ENCODE measurements at regions not wholly inside any gene's neighbourhood (a gene's known extent, or its start where the extent isn't known, plus 50 kb on each side); places are given as distances from the start of the nearest gene placed in this dataset.

- Mint-ChIP-seq H3K4me3 (no peak overlapping the region), H3K36me3 (no peaks in the 10 kb centered on the region), H3K27me3 (no peaks in the 10 kb centered on the region), H3K9me3 (ENCODE audit: low read depth) (no peaks in the 10 kb centered on the region), H3K27ac (no peak overlapping the region), H3K4me1 (ENCODE audit: low read depth) (no peaks in the 10 kb centered on the region)
Observed at GRCh38 chr19:31018936-31019335, 330.3 kb downstream of the TSHZ3 start.

- no peaks in the 10 kb centered on the region for H3K36me3 Mint-ChIP-seq
- H3K4me3 Mint-ChIP-seq, result no peak overlapping the region
- H3K4me1 Mint-ChIP-seq (ENCODE audit: low read depth), result no peaks in the 10 kb centered on the region
- peaks cover 2% of the 10 kb centered on the region for H3K27me3 Mint-ChIP-seq
- no peak overlapping the region for H3K27ac Mint-ChIP-seq
- no peaks in the 10 kb centered on the region for H3K9me3 Mint-ChIP-seq (ENCODE audit: low read depth)
Observed at GRCh38 chr19:31015778-31016177, 333.5 kb downstream of the TSHZ3 start.

GRCh38 chr19:31014668-31015067 is 334.6 kb downstream of the TSHZ3 start:
- Mint-ChIP-seq H3K4me1 (ENCODE audit: low read depth) (no peaks in the 10 kb centered on the region), H3K27me3 (peaks cover 2% of the 10 kb centered on the region), H3K9me3 (ENCODE audit: low read depth) (no peaks in the 10 kb centered on the region), H3K4me3 (no peak overlapping the region), H3K36me3 (no peaks in the 10 kb centered on the region), H3K27ac (no peak overlapping the region)

DNA sequence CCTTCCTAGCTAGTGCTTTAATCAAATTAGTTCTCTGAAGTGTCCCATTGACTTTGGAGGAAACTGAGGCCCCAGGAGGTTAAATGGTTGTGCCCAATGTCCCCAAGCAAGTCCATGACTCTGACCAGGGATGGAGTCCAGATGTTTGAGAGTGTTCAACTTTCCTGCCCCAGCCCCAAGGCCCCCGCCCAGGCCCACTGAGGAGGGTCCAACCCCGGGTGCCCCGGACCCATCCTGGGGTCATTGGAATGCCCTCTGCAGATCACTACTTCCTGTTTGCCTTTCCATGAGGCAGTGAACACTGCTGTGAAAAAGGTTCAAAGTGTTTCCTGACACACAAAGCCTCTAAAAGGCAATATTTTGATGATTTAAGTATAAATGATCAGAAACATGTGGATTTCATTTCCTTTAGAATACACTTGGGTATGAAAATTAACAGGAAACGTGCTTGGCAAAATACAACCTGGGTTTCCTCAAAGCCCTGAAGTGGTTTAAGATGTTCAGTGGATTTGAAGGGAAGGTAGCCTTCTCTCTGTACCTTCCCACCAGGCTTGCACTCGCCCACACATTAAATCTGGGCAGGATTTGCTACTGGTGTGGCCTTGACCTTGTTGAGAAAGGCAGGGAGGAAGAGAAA is 335.7 kb downstream of the TSHZ3 start:
- H3K9me3 Mint-ChIP-seq (ENCODE audit: low read depth), result no peaks in the 10 kb centered on the region
- no peak overlapping the region for H3K27ac Mint-ChIP-seq
- H3K4me1 Mint-ChIP-seq (ENCODE audit: low read depth), result no peaks in the 10 kb centered on the region
- H3K4me3 Mint-ChIP-seq, result no peak overlapping the region
- peaks cover 3% of the 10 kb centered on the region for H3K27me3 Mint-ChIP-seq
- H3K36me3 Mint-ChIP-seq, result no peaks in the 10 kb centered on the region

DNA sequence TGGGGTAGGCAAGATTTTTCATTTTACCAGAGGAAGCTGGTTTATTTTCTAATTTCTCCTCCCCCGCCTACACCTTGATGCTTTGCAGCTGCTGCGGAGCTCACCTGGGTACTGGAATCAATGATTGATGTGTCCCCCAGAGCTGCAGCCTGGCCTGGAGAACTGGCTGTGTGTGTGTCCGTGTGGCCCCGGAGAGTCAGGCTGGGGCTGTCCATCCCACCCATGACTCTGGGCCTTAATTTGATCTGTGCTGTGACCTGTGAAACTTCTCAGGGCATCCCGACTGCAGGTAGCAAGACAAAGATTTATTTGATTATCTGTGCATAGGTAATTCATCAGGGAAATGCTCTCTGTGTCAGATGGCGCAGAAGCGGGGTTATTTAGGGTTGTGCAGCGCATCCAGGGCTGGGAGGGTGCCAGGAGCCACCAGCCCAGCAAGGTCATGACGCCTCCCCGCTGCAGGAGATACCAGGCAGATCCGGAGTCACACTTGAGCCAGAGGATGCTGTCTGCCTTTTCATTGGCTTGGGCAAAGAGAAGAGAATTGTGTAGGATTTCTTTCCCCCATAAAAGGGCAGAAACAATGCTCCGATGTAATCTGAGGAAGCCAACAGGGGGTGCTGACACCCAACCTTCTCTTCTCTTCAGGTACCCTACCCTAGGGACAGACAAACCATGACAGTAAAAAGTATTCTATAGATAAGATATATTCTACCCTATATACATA is 346.6 kb downstream of the TSHZ3 start:
- H3K27me3 Mint-ChIP-seq, result peaks cover 1% of the 10 kb centered on the region
- H3K9me3 Mint-ChIP-seq (ENCODE audit: low read depth), result peaks cover 5% of the 10 kb centered on the region
- no peak overlapping the region for H3K27ac Mint-ChIP-seq
- H3K4me1 Mint-ChIP-seq (ENCODE audit: low read depth), result no peaks in the 10 kb centered on the region
- H3K4me3 Mint-ChIP-seq, result no peak overlapping the region
- no peaks in the 10 kb centered on the region for H3K36me3 Mint-ChIP-seq

GRCh38 chr19:31001991-31002390 is 347.2 kb downstream of the TSHZ3 start:
- Mint-ChIP-seq H3K4me3 (no peak overlapping the region), H3K4me1 (ENCODE audit: low read depth) (no peaks in the 10 kb centered on the region), H3K27ac (no peak overlapping the region), H3K9me3 (ENCODE audit: low read depth) (peaks cover 5% of the 10 kb centered on the region), H3K36me3 (no peaks in the 10 kb centered on the region), H3K27me3 (peaks cover 1% of the 10 kb centered on the region)

- Mint-ChIP-seq H3K4me3 (no peak overlapping the region), H3K27ac (no peak overlapping the region), H3K27me3 (peaks cover 1% of the 10 kb centered on the region), H3K36me3 (no peaks in the 10 kb centered on the region), H3K4me1 (ENCODE audit: low read depth) (no peaks in the 10 kb centered on the region), H3K9me3 (ENCODE audit: low read depth) (peaks cover 5% of the 10 kb centered on the region)
Observed at GRCh38 chr19:31000913-31001312, 348.3 kb downstream of the TSHZ3 start.

DNA sequence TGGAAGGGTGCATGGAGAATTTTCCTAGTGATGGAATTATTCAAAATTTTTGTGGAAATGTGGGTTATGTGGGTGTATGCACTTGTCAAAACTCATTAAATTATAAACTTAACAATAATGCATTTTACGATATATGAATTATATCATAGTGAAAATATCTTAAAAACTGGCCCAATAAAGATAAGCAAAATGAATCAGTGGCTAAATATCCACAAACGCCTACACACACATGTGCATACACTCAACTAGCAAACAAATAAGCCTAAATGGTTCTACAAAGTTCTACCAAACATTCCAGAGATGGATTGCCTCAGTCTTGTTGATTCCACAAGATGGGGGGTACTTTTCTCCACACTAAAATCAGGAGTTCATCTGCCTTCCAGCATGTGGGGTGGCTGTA is 349.5 kb downstream of the TSHZ3 start:
- Mint-ChIP-seq H3K27me3 (peaks cover 1% of the 10 kb centered on the region), H3K9me3 (ENCODE audit: low read depth) (peaks cover under 1% of the 10 kb centered on the region), H3K27ac (no peak overlapping the region), H3K36me3 (no peaks in the 10 kb centered on the region), H3K4me3 (no peak overlapping the region), H3K4me1 (ENCODE audit: low read depth) (no peaks in the 10 kb centered on the region)

- H3K27ac Mint-ChIP-seq, result no peak overlapping the region
Observed at GRCh38 chr19:30997222-30997621, 352.0 kb downstream of the TSHZ3 start.

GRCh38 chr19:30978639-30979038 is 370.6 kb downstream of the TSHZ3 start:
- Mint-ChIP-seq H3K9me3 (ENCODE audit: low read depth) (peaks cover 11% of the 10 kb centered on the region), H3K4me3 (no peak overlapping the region), H3K27me3 (peaks cover 3% of the 10 kb centered on the region), H3K4me1 (ENCODE audit: low read depth) (no peaks in the 10 kb centered on the region), H3K36me3 (no peaks in the 10 kb centered on the region), H3K27ac (no peak overlapping the region)

More at GRCh38 chr19:30997222-30997621, 352.0 kb downstream of the TSHZ3 start:
- peaks cover 1% of the 10 kb centered on the region for H3K27me3 Mint-ChIP-seq
- no peaks in the 10 kb centered on the region for H3K9me3 Mint-ChIP-seq (ENCODE audit: low read depth)
- H3K36me3 Mint-ChIP-seq, result no peaks in the 10 kb centered on the region
- no peaks in the 10 kb centered on the region for H3K4me1 Mint-ChIP-seq (ENCODE audit: low read depth)
- H3K4me3 Mint-ChIP-seq, result no peak overlapping the region

DNA sequence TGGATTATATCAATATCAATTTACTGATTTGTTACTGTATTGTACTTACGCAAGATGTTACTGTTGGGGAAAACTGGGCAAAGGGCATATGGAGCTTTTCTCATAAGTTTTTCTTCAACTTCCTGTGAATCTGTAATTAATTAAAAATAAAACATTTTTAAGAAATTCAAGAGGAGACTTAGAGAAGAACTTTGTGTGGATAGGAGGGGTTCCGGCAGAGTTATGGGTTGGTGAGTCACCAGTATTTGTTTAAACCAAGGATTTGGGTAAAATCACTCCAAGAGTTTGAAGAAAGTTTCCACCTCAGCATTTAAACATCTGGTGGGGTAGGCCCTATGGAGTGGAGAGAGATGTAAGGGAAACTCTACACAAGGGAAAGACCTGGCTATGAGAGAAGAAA is 379.6 kb downstream of the TSHZ3 start:
- H3K36me3 Mint-ChIP-seq, result no peaks in the 10 kb centered on the region
- no peaks in the 10 kb centered on the region for H3K9me3 Mint-ChIP-seq (ENCODE audit: low read depth)
- no peak overlapping the region for H3K27ac Mint-ChIP-seq
- no peaks in the 10 kb centered on the region for H3K27me3 Mint-ChIP-seq
- no peak overlapping the region for H3K4me3 Mint-ChIP-seq
- no peaks in the 10 kb centered on the region for H3K4me1 Mint-ChIP-seq (ENCODE audit: low read depth)

DNA sequence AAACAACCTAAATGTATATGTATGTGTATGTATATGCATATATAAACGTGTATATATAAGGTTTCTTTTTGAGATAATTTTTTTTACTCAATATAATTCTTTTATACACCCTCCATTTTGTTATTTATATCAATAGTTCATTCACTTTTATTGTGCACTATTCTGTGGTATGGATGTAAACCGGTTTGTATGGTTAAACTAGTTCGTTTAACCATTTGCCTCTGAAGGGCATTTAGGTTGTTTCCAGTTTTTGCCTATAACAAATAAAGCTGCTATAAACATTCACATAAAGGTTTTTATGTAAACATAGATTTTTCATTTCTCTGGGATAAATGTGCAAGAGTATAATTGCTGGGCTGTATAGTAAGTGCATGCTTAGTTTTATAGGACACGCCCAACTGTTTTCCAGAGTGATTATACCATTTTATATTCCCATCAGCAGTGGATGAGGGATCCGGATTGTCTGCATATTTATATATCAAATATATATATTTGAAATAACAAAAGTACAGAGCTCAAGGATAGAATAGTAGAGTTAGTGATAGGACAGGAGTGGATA is 380.3 kb downstream of the TSHZ3 start:
- Mint-ChIP-seq H3K36me3 (no peaks in the 10 kb centered on the region), H3K4me3 (no peak overlapping the region), H3K27ac (no peak overlapping the region), H3K4me1 (ENCODE audit: low read depth) (no peaks in the 10 kb centered on the region), H3K27me3 (no peaks in the 10 kb centered on the region), H3K9me3 (ENCODE audit: low read depth) (no peaks in the 10 kb centered on the region)

GRCh38 chr19:30968210-30968609 is 381.0 kb downstream of the TSHZ3 start:
- Mint-ChIP-seq H3K27me3 (no peaks in the 10 kb centered on the region), H3K27ac (no peak overlapping the region), H3K4me3 (no peak overlapping the region), H3K4me1 (ENCODE audit: low read depth) (no peaks in the 10 kb centered on the region), H3K36me3 (no peaks in the 10 kb centered on the region), H3K9me3 (ENCODE audit: low read depth) (no peaks in the 10 kb centered on the region)

- Mint-ChIP-seq H3K27ac (no peak overlapping the region), H3K36me3 (no peaks in the 10 kb centered on the region), H3K27me3 (no peaks in the 10 kb centered on the region), H3K4me3 (no peak overlapping the region), H3K4me1 (ENCODE audit: low read depth) (no peaks in the 10 kb centered on the region), H3K9me3 (ENCODE audit: low read depth) (no peaks in the 10 kb centered on the region)
Observed at GRCh38 chr19:30966486-30966885, 382.8 kb downstream of the TSHZ3 start.

GRCh38 chr19:30959011-30959410 is 390.2 kb downstream of the TSHZ3 start:
- Mint-ChIP-seq H3K4me3 (no peak overlapping the region), H3K36me3 (no peaks in the 10 kb centered on the region), H3K9me3 (ENCODE audit: low read depth) (no peaks in the 10 kb centered on the region), H3K27me3 (peaks cover 19% of the 10 kb centered on the region), H3K27ac (no peak overlapping the region), H3K4me1 (ENCODE audit: low read depth) (no peaks in the 10 kb centered on the region)

All from activated naive CD8-positive, alpha-beta T cell (primary cell).